ENCODE measurements at regions not wholly inside any gene's neighbourhood (a gene's known extent, or its start where the extent isn't known, plus 50 kb on each side); places are given as distances from the start of the nearest gene placed in this dataset. TPM values are rescaled to one million over a fixed set of nuclear protein-coding genes. Genes with fewer than 3 reads are reported as not detected.
"Not testable (repeated sequence)": the region's sequence is repeated elsewhere in the genome, so short reads cannot be mapped to it uniquely, and the experiment has no call there.

GRCh38 chr5:1573217-1574022 is 49.7 kb upstream of the LPCAT1 start:
- H3K27ac ChIP-seq (ENCODE audit: extremely low read length, insufficient read depth, low read length); H3K36me3 ChIP-seq (replicated peaks in 1 of 2; ENCODE audit: control insufficient read depth in 1 of 2, insufficient read depth in 2 of 2, low read length in 2 of 2); DNase-seq (ENCODE audit: low spot score); CTCF ChIA-PET (ENCODE audit: low intra/inter-chr PET ratio, low total read pairs); ATAC-seq; intact Hi-C loops (cut with micrococcal nuclease; ENCODE audit: unreplicated experiment); H3K9ac ChIP-seq (ENCODE audit: insufficient read depth, low read depth, low read length); in situ Hi-C loops (cut with HindIII; ENCODE audit: extremely low pct_ligation_motif_present, low pct_unique_long_range_greater_than_20kb); POLR2A ChIA-PET; BruUV-seq (replicated peaks); H3K4me2 ChIP-seq (ENCODE audit: low read depth, low read length); H3K79me2 ChIP-seq (ENCODE audit: insufficient read depth, low read length); H2AFZ ChIP-seq (ENCODE audit: low read length); H3K4me3 ChIP-seq (replicated peaks in 1 of 3; ENCODE audit: insufficient read depth in 1 of 3, low read depth in 2 of 3, low read length in 3 of 3); H4K20me1 ChIP-seq (ENCODE audit: insufficient read depth, low read length); H3K27me3 ChIP-seq (ENCODE audit: control insufficient read depth in 1 of 2, insufficient read depth in 2 of 2, low read length in 2 of 2); FAIRE-seq; H3K9me3 ChIP-seq (ENCODE audit: low read length): not testable (repeated sequence)
- WGBS (ENCODE audit: low lambda C conversion rate), result 90% methylated on average over 14 of the region's 15 CpGs
- H3K4me1 ChIP-seq (ENCODE audit: insufficient read depth, low read length), result peaks cover 15% of the 10 kb centered on the region
- TF ChIP-seq ZNF687 (CRISPR knock-in tag; IDR thresholded peaks at IDR 0.05), result peak; percentile 18; the same call in 1 of the 2 replicates

Small RNAs in the stretch of these regions (microRNA-seq; reads per million reads assigned to microRNA genes)
- not detected for gene MIR4277

Small RNAs in the stretch of these regions (small RNA-seq; reads per million reads assigned to genes)
- gene AC091849.1 (ENCODE audit: insufficient read depth in 2 of 3, insufficient read length in 3 of 3, low read depth in 2 of 3, low replicate concordance in 1 of 3), result 0 reads per million in 3 experiments
- 0 reads per million in 3 experiments for gene MIR4277 (ENCODE audit: insufficient read depth in 2 of 3, insufficient read length in 3 of 3, low read depth in 2 of 3, low replicate concordance in 1 of 3)

Data from HepG2 (cell line).